Stimulated activated CD8-positive, alpha-beta memory T cell treated with anti-CD3 and anti-CD28 coated beads, Interleukin-7, amount 100 ng/mL, for 4 hours (primary cell): ENCODE measurements at regions not wholly inside any gene's neighbourhood (a gene's known extent, or its start where the extent isn't known, plus 50 kb on each side); places are given as distances from the start of the nearest gene placed in this dataset.
"Not testable (repeated sequence)": the region's sequence is repeated elsewhere in the genome, so short reads cannot be mapped to it uniquely, and the experiment has no call there.

ENCODE experiments used
- DNase-seq, 2 donors: peaks; one replicate each; pipeline ENCODE4 v3.0.0-alpha.2; 2020; ENCODE audit warnings: low read depth in 2 of 2

DNA sequence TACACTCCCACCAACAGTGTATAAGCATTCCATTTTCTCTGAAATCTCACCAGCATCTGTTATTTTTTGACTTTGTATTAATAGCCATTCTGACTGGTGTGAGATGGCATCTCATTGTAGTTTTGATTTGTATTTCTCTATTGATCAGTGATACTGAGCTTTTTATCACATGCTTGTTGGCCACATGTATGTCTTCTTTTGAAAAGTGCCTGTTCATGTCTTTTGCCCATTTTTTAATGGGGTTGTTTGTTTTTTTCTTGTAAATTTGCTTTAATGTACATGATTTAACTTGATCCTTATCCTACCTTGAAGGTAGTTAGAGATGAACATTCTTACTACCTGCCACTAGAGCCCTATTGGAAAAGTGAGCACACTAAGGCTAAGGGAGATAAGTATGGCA is 151.2 kb upstream of the KIF2A start:
- no peak for DNase-seq

DNA sequence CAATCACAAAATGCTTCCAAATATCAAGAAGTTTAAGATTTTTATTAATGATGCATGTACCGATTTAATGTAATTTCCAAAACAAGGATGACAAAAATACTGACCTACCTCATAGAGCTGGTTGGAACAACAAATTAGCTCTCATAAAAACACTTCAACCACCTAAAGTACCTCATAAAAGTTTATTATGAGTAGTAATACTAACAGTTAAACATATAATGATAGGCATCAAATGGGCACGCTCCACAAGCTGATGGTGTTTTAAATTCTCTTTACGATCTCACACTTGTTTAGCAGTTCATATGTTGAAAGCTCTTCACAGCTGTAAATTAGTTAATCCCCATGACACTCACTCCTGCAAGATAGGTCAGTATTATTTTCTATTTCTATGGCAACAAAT is 150.0 kb upstream of the KIF2A start:
- no peak for DNase-seq

DNA sequence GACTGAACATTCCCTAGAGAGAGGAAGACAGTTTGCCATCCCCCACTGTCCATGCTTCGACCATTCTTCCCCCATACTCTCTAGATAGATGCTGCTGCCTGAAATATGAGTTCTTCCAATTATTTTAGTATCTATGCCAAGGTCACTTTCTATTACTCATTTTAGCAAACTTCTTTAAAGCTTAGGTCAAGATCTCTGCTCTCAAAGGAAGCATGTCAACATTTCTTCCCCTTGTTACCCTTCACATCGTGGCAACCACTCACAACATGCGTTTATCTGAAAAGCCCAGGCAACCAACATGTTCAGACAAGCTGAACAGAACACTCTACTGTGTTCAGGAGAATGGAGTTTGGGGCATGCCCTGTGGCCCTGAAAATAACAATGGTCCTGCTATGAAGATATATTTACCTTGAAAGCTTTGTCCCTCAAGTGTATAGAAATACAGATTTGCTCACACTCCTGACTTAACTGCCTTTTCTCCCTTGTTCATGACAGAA is 138.4 kb upstream of the KIF2A start:
- no peak for DNase-seq

DNA sequence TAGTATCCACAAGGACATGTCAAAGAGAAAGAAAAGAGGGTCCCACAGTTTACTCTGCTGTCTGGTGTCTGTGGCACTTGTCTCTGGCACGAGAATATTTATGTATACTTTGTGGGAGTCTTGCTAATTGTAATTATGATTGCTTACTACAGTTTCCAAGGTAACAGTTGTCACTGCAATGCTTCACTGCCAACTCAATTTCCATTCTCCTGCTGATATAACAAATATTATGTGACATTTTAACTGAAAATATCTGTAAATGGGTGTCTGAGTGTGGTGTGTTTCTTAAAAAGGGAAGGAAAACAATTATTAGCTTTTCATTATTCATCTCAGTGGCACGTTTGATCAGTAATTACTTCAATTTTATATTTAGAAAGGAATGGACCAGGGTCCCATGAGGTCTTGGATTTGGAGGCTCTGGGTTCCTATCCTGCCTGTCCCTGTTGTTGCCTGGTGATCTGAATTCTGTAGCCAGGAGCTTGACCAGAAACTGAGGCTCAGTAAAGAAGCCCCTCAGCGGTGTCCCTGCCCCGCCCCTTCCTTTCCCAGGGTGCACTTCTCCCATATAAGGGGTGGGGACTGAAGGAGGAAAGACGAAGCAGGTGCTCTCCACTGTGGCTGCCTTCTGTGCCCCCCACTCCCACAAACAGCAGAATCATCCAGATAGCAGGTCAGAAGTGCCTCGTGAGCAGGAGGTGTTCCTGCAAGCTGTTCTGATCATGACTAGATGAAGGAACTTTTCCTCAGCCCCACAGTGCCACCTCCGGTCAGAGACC is 137.3 kb upstream of the KIF2A start:
- DNase-seq, result no peak

DNA sequence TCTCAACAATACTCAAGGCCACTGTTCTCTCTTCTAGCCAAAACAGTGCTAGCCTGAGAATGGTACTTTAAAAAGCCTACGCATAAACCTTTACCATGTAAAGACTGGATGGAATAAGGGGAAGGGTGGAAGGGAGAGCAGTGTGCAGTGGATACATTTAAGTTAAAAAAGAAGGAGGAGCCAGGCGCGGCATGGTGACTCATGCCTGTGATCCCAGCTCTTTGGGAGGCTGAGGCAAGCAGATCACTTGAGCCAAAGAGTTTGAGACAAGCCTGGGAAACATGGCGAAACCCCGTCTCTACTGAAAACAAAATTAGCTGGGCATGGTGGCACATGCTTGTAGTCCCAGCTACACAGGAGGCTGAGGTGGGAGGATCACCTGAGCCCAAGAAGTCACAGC is 127.7 kb upstream of the KIF2A start:
- no peak for DNase-seq

DNA sequence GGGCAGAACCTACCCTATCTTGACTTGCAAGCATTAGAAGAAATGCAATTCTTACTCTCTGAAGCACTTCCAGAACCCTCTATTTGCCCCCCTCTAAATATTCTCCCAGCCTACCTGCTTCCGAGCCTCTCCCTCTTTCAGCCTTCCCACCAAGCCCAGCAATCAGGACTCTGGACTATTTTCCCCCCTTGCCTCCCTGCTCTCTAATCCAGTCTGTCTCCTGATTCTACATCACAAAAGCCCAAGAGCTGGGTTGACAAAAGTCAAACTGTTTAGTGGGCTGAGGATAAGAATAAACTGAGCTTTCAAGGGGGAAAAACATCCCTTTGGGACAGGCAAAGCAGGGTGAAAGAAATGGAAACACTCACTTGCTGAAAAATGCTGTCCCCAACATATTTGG is 123.2 kb upstream of the KIF2A start:
- no peak for DNase-seq

DNA sequence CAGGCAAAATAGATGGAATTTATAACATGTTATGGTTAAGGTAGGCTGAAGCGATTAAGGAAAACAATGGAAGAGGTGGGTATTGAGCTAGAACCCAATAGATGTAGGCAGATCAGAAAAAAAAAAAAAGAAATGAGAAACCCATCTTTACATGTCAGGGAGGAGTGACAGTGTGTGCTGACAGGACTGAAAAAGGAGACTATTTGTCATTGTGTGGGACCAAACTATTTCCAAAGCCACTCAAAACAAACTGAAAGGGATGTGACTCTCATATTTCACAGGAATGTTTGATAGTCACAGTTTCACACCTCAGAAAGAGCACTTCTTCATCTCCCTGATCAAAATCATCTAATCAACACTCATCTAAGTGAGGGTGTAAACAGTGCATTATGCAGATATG is 122.3 kb upstream of the KIF2A start:
- no peak for DNase-seq

DNA sequence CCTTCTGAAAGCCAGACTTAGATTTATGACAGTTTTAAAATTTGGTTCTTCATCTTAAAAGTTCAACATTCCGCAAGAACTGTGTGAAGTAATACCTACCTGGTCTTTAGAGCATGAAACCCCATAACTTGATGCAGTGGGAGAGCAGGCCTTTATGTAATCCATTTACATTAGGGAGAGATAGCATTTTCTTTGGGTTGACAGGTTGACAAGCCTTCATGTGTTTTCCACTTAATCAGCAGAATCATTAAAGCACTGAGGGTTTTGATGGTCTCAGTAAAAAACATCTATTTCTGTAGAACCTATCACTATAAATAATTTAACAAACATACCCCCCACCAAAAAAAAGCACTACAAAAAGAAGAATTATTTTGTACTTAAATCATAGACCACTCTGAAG is 121.6 kb upstream of the KIF2A start:
- no peak for DNase-seq

DNA sequence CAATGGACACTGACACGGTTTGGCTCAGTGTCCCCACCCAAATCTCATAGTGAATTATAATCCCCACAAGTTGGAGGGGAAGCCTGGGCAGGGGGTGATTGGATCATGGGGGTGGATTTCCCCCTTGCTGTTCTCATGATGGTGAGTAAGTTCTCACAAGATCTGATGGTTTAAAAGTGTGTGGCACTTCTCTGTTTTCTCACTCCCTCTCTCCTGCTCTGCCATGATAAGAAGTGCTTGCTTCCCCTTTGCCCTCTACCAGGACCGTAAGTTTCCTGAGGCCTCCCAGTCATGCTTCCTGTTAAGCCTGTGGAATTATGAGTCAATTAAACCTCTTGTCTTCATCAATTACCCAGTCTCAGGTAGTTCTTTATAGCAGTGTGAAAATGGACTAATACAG is 115.8 kb upstream of the KIF2A start:
- DNase-seq, result no peak

DNA sequence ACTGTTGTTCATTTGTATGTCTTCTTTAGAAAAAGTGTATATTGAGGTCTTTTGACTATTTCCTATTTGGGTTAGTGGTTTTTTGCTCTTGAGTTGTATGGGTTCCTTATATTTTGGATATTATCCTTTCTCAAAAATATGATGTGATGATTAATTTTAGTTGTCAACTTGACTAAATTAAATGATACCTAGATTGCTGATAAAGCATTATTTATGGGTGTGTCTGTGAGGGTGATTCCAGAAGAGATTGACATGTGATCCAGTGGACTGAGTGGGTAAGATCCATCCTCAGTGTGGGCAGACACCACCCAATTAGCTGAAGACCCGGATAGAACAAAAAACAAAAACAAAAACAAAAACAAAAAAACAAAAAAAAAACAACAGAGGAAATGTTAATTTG is 115.1 kb upstream of the KIF2A start:
- DNase-seq, result no peak

DNA sequence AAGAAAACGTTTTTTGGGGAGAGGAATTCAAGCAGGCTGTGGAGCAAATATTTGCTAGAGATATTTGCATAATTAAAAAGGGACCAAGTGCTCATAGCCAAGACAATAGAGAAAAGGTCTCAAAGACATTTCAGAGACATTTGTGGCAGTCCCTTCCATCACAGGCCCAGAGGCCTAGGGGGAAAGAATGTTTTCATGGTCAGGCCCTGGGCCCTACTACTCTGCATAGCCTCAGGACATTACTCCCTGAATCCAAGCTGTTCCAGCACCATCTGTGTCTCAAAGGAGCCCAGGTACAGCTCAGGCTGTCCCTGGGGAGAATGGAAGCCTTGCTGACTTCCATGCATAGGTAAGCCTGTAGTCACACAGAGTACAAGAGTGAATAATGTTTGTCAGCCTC is 113.0 kb upstream of the KIF2A start:
- no peak for DNase-seq

DNA sequence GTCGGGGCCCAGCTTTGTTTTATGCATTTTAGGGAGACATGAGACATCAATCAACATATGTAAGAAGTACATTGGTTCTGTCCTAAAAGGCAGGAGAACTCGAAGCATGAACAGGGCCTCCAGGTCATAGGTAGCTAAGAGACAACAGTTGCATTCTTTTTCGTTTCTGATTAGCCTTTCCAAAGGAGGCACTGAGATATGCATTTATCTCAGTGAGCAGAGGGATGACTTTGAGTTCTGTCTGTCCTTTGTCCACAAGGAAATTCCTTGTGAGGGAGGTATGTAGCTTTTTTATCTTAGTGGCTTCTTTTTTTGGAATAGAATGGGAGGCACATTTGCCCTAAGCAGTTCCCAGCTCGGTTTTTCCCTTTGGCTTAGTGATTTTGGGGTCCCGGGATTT is 109.5 kb upstream of the KIF2A start:
- not testable (repeated sequence) for DNase-seq

DNA sequence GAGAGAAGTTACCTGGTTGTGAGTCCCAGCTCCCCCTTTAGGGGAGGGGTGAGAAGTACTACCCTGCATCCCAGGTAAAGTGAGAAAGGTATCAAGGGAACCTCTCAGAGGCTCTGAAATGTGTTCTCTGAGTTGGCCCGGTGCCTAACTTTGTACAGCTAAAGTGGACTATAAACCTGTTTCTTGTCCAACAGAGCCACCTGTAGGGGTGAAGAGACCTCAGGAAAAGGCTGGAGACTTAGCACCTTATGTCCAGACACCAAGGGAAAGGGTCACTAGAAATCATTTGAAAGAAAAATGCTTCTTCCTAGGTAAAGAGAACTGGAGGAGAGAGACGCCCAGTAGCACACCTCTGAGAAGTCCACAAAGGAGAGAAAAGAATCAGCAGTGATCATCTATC is 108.3 kb upstream of the KIF2A start:
- DNase-seq, result no peak

DNA sequence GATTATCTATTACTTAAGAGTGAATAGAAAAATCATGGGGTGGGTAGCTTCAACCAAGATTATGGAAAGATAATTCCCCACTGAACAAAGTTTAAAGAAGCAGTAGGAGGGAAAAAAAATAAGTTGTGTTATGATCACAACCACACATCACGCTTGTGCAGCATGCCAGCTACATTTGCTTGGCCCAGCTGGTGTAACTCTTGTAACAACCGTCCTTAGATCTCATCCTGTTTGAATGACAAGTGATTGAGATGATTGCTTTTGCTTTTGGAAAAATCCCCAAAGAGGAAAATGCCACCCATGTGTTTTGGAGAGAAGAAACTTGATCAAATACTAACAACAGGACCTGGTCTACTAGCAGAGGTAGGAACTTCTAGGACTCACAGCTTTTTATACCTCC is 107.6 kb upstream of the KIF2A start:
- DNase-seq, result no peak

DNA sequence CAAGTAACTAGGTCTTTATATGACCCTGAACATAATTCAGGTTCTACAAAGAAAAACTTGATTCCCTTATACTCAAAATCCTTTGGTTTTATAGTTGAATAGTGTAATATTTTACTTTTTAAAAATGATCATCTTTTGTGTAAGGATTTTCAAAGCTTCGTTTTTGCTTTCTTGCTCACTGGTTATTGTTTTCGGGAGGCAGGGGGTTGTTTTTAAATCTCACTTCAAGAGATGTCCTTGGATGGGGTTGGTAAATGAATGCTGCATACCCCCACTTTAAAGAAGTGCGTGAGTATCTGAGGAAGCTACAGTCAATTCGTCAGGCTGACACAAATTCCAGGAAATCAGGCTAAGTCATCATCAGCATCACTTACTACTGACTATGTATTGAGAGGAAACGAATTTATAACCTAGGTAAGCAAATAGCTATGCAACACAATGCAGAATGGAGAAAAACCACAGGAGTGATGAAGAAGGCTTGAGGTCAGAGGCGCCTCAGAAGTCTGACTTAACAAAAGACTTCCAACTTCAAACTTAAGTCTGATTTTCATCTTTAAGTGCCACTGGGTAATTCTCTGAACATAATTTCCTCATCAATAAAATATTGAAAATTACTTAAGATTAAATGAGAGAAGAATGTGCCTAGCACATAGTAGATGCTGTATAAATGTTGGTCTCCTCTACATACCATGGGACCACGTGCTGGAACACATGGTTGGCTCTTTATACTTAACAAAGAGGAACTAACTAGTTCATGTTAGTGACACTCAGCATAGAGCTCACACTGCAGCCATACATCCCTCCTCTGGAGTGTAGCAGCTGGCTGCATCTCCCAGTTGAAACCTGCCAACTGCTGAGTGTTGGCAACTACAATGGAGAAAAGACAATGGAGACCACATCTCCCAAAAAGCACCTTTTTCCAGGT is 106.0 kb upstream of the KIF2A start:
- DNase-seq, result no peak

DNA sequence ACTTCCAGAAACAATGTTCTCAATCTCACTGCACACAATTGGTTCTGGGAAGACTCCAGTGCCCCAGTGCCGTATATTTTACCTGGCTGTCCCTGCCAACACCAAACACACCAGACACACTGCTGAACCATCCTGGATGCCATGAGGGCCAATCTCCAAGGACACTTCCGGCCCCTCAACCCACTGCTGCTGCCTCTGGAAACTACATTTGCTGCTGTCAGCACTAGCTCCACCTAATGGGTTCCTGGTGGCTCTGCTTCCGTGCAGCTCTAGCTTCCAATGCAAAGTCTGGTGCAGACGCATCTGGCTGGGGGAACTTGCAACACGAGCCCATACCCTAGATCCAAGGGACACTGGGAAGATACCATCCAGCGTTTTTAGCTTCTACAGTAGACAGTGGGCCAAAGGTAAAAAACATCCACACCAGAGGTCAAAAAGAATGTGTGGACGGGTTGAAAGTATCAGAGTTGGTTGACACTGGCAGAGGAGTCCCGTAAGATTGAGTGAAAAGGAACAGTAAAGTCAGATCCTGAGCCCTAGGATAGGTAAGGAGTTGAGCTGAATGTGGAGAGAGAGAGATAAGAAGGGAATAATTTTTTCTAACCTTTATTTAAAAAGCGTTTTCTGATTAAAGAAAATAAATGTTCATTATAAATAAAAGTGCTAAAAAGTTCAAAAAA is 99.7 kb upstream of the KIF2A start:
- DNase-seq, result no peak

DNA sequence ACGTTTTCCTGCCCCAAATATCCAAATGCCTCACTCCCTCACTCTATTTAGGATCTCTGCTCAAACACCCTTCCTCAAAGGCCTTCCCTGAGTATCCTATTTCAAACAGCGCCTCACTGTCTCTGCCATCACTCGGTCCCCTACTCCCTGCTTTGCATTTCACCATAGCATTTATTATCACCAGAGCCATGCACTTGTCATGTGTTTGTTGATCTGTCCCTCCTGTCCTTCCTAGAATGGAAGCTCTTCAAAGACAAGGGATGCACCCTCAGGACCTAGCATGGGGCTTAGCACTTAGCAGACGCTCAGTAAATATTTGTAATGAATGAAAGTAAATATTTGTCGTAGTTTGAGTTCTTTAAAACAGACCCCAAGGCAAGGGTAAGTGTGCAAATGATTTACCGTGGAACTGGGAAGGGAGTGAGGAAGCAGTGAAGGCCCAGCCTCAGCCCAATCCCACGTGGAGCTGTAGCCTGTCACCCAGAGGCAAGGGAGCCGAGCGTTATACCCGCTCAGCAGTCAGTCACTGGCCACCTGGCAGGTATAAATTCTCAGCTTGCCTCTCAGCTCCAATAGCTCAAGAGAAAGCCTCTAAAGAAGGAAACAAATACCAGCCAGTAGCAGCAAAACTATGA is 97.7 kb upstream of the KIF2A start:
- DNase-seq, result no peak

DNA sequence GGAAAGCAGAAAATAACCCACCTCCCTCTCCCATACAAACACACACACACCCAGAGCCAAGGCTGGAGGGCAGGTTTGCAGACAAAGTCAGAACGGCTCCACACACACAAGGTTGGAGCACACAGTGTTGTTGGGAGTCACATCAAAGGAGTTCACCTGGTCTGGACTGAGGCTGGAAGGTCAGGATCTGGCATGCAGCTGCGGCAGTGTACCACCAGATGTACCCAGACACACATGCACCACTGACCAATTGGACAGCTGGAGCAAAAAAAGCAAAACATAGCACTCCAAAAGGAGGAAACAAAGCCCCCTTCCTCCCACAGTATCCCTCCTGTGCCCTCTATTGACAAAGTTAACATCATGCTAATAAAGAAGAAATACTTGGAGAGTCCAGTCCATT is 94.6 kb upstream of the KIF2A start:
- DNase-seq, result no peak

DNA sequence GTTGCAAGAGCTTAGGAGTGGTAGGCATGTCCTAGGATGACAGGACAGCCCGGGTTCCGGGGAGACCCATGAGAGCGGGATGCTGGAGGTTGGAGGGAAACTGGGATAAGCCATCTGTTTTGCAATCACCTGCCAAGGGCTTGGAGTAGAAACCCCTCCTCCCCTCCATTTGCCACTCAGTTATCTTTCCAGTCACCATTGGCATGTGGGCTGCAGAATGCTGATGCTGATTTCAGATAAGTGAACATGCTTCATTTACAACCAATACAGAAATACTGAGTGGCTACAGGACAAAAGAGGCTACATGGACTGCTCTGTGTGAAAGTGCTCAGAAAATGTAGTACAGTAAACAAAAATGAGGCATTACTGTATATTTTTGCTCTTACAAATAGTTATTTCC is 93.4 kb upstream of the KIF2A start:
- DNase-seq, result no peak

DNA sequence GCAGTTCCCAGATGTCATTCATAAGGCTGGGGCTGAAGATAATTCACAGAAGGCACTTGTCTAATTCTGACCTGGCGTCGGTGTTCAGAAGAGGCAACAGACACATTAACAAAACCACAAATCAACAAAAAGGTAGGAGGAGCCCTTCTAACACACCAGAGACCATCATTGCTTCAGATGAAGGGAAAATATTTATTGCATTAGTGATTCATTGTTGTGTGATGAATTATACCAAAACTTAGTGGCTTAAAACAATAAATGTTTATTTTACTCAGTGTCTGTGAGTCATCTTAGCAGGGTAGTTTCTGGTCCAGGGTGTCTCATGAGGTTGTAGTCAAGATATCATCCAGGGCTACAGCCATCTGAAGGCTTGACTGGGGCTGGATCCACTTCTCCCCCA is 91.3 kb upstream of the KIF2A start:
- no peak for DNase-seq

DNA sequence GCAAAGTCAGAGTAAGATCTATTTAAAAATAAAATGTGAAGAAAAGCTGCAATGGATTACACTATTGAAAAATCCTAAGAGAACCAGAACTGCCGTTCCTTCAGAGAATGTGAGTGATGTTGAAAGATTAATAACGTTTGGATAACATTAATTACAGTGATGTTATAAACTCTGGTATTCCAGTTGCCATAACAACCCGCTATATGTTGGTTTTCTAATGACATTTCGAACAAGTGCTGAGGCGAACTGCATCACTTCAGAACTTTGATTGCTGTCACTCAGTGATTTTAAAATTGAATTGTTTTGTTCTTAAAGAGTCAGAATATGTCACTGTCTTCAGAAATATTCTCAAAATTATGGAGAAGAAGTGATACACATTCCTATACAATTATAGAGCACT is 89.4 kb upstream of the KIF2A start:
- not testable (repeated sequence) for DNase-seq

DNA sequence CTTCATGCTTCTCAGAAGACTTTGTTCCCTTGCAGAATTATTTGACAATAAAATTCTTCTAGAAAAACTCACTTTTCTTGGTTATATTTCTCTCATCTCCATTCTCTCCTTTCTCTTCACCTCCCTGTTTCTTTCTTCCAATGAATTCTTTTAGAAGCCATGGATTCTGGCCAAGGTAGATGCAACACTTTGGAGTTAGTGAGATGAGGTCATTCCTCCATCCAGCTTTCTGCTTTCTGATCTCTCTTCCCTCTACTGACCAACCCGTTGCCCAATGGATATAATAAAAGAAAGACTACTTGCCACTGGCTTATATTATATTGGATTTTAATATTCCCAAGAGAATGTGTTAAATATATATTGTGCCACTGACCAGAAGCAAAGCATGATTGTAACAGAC is 88.9 kb upstream of the KIF2A start:
- DNase-seq, result not testable (repeated sequence)
